GM21528 (cell line): ENCODE measurements at regions not wholly inside any gene's neighbourhood (a gene's known extent, or its start where the extent isn't known, plus 50 kb on each side); places are given as distances from the start of the nearest gene placed in this dataset.

ENCODE experiments used
- ATAC-seq: cut with Tn5 transposase; IDR thresholded peaks from one replicate; pipeline ENCODE4 v1.9.1; 2021; ENCODE audit warnings: mild to moderate bottlenecking, moderate library complexity; ENCODE audit not compliant: unreplicated experiment, low FRiP score

- ATAC-seq = no peak
Observed at GRCh38 chr7:124364283-124364682, 331.4 kb upstream of the TMEM229A start.

GRCh38 chr7:124354201-124354600 is 321.3 kb upstream of the TMEM229A start:
- no peak for ATAC-seq

- no peak for ATAC-seq
Observed at GRCh38 chr7:124351950-124352349, 319.1 kb upstream of the TMEM229A start.

- ATAC-seq = no peak
Observed at GRCh38 chr7:124349443-124349842, 316.6 kb upstream of the TMEM229A start.

GRCh38 chr7:124338861-124339260 is 306.0 kb upstream of the TMEM229A start:
- ATAC-seq = no peak

- no peak for ATAC-seq
Observed at GRCh38 chr7:124330731-124331407, 298.0 kb upstream of the TMEM229A start.

- ATAC-seq = no peak
Observed at GRCh38 chr7:124328774-124329173, 295.9 kb upstream of the TMEM229A start.

GRCh38 chr7:124324262-124324661 is 291.4 kb upstream of the TMEM229A start:
- no peak for ATAC-seq

- no peak for ATAC-seq
Observed at GRCh38 chr7:124323597-124323996, 290.7 kb upstream of the TMEM229A start.

GRCh38 chr7:124322561-124322960 is 289.7 kb upstream of the TMEM229A start:
- ATAC-seq = no peak

- no peak for ATAC-seq
Observed at GRCh38 chr7:124318721-124319450, 286.0 kb upstream of the TMEM229A start.

- no peak for ATAC-seq
Observed at GRCh38 chr7:124310934-124311390, 278.1 kb upstream of the TMEM229A start.

GRCh38 chr7:124308384-124308783 is 275.5 kb upstream of the TMEM229A start:
- ATAC-seq = no peak

GRCh38 chr7:124295289-124295688 is 262.4 kb upstream of the TMEM229A start:
- ATAC-seq = no peak

GRCh38 chr7:124284937-124285336 is 252.1 kb upstream of the TMEM229A start:
- no peak for ATAC-seq

GRCh38 chr7:124276005-124276622 is 243.2 kb upstream of the TMEM229A start:
- peak; percentile 93 for ATAC-seq

- ATAC-seq = no peak
Observed at GRCh38 chr7:124275411-124275810, 242.5 kb upstream of the TMEM229A start.

- ATAC-seq = no peak
Observed at GRCh38 chr7:124269774-124270173, 236.9 kb upstream of the TMEM229A start.

- ATAC-seq = no peak
Observed at GRCh38 chr7:124267154-124267553, 234.3 kb upstream of the TMEM229A start.

- ATAC-seq = peak; percentile 91
Observed at GRCh38 chr7:124263232-124263827, 230.5 kb upstream of the TMEM229A start.

- no peak for ATAC-seq
Observed at GRCh38 chr7:124261710-124262109, 228.8 kb upstream of the TMEM229A start.
